GM19023 (cell line): ENCODE measurements at regions not wholly inside any gene's neighbourhood (a gene's known extent, or its start where the extent isn't known, plus 50 kb on each side); places are given as distances from the start of the nearest gene placed in this dataset.

Experiments used
- ATAC-seq: cut with Tn5 transposase; IDR thresholded peaks from one replicate; pipeline ENCODE4 v1.9.1; 2021; ENCODE audit warnings: mild to moderate bottlenecking, moderate library complexity; ENCODE audit not compliant: unreplicated experiment

GRCh38 chr2:71849607-71850305 lies 297.9 kb downstream of the CYP26B1 start:
- ATAC-seq = no peak

- ATAC-seq = no peak
These were observed 298.6 kb downstream of the CYP26B1 start for GRCh38 chr2:71849111-71849510.

DNA sequence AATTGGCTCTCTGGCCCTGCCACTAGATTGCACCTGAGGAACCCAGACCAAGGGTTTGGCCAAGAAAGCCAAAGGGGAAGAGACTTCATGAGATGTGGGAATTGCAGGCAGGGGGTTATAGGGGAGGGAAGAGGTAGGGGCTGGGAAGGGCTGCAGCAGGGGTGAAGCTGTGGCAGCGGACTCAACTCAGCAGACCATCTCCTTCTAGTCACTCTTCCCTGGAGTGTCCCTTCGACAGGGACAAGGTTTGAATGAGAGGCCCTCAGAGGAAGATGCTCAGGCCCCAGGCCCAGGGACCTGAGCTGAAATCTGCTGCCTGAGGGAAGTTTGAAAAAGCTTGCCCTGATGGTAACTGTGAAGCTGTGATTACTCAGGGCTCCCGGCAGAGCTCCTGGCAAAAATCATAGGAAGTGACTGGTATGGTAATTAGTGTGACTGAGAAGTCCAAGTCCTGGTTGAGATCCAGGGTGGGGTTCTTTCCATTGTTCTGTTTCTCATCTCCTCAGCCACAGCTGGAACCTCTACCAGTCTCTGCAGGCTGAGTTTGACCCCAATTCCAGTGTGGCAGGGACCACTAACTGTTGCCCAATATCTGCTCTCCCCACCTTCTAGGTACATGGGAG lies 300.9 kb downstream of the CYP26B1 start:
- ATAC-seq = no peak

GRCh38 chr2:71846072-71846471 lies 301.6 kb downstream of the CYP26B1 start:
- no peak for ATAC-seq

GRCh38 chr2:71844967-71845366 lies 302.7 kb downstream of the CYP26B1 start:
- ATAC-seq = no peak

DNA sequence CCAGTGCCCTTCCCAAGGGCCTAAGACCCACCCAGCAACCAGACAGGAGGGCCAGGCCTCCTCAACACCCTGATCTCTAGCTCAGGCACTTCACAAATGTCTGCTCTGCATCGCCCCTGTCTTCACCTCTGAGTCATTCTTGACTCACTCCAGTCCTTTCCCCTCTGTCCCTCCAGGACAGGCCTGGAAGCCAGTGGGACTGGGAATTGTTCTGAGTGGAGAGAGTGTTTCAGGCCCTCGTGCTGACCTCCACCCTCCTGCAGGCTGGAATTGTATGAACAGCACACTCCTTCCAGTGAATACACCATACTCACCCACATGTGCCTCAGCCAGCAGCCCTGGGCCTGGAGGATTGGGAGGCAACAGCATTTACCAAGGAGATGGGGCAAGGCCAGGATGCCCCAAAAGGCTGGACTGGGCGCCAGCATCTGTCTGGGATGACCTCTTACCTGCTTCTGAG lies 304.2 kb downstream of the CYP26B1 start:
- no peak for ATAC-seq

GRCh38 chr2:71842744-71843143 lies 304.9 kb downstream of the CYP26B1 start:
- no peak for ATAC-seq

DNA sequence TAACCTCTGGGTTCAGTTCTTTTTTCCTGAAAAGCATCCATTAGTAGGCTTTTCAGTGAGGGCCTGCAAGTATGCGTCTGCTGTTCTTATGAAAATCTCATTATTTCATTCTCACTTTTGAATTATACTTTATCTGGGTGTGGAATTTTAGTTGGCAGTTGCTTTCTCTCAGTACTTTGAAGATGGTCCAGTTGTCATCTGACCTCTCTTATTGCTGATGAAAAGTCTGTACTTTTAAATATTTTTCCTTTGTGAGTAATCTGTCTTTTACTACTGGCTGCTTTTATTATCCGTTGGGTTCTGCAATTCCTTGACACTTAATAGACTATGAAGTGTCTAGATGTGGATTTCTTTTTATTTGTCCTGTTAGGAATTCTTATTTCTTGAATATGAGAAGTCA lies 307.8 kb downstream of the CYP26B1 start:
- no peak for ATAC-seq

DNA sequence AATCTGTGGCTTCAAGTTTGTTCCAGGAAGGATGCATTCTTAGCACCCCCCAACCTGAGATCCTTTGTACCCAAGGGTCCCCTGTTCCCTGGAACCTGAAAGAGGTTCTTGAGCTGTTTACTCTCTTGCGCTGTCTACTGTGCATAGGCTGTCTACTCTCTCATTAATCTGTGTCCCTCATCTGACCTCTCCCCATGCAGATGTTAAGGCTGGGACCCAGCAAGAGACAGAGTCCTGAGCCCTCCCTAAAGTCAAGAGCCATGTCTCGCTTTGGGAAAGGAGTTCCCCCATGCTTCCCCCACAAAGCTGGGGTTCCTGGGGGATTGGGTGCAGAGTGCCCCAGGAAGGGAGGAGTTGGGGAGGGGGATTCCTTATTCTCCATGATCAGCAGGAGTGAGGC lies 312.9 kb downstream of the CYP26B1 start:
- no peak for ATAC-seq

DNA sequence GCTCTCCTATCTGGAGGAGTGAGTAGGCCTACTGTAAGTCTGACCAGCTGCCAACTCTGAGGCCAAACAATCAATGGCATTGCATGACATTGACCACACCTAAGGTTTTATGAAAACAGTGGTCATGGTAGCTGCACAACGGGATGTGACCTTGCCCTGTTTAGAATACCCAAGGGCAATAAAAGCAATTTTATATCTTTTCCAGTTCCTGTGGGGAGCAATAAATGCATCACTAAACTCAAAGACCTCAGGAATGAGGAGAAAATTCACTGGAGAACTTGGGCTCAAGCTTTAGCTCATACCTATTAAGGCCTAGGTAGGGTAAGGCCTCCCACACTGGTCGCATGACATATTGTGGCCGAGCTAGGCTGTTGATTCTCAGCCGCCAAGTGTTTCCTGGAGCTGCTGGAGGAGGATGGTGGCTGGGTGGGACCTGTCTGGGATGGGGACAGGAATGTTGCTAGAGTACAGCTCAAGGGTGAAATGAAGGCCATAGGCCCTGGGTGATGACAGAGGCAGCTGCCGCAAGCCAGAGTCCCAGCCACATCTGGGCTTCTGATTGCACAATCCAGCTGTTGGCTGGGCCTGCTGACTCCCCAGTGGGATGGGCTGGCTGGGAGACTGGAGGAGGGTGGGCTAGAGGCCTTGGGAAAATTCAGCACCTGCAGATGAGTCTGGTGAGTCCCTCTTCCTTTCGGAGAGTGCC lies 313.7 kb downstream of the CYP26B1 start:
- ATAC-seq = no peak

DNA sequence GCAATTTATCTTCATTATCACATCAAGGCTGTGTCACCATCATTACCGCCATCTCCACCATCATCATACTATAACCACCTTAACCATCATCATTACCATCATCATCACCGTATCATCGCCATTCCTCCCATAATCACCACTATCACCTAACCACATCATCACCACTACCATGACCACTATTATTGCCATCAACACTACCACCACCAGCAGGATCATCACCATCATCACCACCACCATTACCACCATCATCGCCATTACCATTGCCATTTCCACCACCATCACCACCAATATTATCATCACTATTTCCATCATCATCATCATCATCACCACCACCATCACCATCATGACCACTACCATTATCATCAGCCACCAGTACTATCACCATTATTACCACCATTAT lies 314.4 kb downstream of the CYP26B1 start:
- no peak for ATAC-seq

DNA sequence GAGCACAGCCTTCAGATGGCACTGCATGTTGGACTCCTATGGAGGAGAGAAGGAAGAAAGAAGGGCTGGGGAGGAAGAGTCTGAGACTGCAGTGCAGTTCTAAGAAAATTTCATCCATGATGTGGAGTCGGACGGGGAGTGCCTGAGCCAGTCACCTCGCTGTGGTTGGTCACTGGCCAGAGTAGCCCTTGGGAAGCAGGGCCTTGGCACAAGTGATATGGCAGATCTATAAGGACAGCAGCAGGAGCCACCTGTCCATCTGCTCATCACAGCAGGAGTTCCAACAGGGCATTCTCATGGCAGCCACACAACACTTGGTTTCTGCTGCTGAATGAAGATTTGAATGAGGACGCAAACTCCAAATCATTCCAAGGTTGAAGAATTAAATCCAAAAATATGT lies 314.8 kb downstream of the CYP26B1 start:
- no peak for ATAC-seq

- ATAC-seq = no peak
These were observed 315.3 kb downstream of the CYP26B1 start for GRCh38 chr2:71832388-71832787.

DNA sequence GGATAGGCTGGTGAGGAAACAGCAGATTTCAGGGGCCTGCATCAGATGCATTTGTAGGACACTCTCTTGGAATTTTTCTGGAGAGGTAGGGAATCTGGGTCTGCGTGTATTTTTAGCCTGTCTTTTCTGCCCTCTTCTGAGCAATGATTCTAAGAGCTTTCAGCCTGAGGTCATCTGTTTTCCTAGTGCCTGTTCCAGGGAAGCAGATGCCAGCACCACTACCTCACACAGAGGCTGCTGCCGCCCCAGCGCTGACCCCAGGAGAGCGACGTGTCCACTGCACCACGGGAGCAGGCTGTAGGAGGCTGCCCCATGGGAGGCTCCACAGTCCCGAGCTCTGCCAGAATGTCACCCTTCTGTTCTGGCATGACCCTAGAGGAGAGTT lies 316.5 kb downstream of the CYP26B1 start:
- no peak for ATAC-seq

DNA sequence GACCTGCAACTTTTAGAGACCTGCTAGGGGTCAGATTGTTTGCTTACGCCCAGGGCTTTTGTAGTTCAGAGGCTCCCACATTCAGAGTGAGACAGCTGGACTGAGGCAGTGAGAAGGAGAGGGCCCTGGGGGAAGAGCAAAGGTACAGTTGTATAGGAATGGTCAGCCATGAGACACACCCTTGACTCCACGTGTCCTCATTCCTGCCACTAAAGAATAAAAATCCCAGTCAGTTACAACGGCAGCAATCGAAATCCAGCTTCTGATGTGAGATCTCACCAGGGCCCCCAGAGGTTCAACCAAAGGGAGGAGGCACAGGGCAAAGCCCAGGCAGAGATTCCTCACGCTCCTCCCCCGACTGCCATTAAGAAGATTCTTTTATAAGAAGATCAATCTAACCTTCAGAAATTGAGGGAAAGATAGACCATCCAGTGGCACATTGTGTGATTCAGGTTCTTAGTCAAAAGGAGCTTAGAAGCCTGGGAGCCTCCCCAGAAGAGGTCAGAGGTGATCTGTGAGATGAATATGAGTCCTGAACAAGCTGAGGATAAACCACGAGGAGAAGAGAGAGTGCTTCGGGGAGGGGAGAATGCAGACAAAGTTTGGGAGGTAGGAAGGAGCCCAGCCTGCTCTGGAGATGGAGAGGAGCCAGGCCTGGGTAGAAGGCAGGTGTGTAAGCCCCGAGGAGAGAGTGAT lies 317.0 kb downstream of the CYP26B1 start:
- no peak for ATAC-seq

GRCh38 chr2:71829008-71829407 lies 318.7 kb downstream of the CYP26B1 start:
- no peak for ATAC-seq

DNA sequence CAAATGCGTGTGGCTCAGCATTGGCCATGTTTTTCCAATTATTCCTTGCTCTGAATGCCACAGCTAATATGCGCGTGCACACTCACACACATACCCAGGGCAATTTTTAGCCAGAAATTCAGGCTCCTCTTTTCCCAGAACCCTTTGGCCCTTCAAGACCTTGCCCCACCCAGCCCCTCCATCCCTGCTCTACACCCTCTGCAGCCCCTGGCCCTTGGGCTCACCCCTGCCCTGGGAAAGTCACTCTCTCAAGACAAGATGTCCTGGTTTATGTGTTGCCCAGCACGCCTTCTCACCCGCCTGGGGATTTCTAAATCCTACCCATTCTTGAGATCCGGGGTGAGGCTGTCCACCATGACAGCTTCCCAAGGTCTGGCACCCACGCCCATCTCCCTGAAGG lies 319.7 kb downstream of the CYP26B1 start:
- ATAC-seq = no peak

- no peak for ATAC-seq
These were observed 320.1 kb downstream of the CYP26B1 start for GRCh38 chr2:71827524-71827901.

DNA sequence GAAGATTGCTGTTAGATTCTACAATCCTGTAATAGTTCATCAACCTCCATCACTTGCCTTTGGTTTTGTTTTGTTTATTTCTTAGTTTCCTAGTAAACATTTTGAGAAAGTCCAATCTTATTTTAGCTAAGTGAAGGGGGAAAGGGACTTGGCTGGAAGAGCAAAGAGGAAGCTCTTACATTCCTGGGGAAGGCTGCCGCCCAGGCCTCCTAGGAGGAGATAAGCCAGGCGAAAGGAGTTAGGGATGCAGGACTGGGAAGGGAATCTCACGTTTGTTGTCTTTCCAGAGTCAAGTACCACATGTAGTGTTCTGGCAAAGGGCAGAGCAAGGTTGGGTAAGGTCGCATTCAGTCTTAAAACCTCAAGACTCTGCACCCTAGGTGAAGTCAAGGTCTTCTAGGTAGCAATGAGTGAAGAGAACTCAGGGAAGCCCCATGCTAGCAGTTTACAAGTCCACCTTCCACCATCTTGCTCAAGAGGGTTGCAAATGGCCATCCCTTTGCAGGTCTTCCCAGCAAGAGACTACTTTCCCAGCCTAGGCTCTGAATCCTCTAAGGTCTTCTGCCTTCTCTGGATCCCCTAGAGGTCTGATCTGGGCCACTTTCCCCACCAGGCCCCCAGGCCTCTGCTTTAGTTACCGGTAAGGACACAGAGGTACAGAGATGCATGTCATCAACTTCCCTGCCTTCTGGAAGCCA lies 320.7 kb downstream of the CYP26B1 start:
- ATAC-seq = no peak

GRCh38 chr2:71826299-71826698 lies 321.4 kb downstream of the CYP26B1 start:
- ATAC-seq = no peak

DNA sequence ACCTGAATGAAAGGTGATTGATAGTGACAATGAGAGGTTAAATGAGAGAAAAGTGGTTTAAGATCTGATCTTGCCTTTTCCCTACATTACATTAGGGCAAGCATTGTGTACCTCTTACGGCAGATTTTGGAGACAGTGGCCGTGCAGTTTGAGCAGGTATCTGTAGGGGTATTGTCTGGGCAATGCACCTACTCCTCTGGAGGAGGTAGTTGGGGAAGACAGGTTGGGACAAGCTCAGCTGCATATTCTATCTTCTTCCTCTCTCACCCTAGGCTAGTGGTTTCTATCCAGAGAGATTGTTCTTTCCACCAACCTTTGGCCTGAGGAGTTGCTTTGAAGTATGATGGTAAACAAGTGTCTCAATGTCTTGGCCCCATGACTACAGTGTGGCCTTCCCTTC lies 323.2 kb downstream of the CYP26B1 start:
- no peak for ATAC-seq
